H1 (cell line): ENCODE measurements at regions not wholly inside any gene's neighbourhood (a gene's known extent, or its start where the extent isn't known, plus 50 kb on each side); places are given as distances from the start of the nearest gene placed in this dataset.

Source experiments
- CTCF ChIA-PET: fragments of 300-600 bp; sonication (Branson Sonifier 250); formaldehyde crosslinking; loops from one replicate; lab custom pipeline; 2021; ENCODE audit not compliant: partially characterized antibody; lab: Charles Lee
- POLR2A ChIA-PET: fragments of 300-600 bp; sonication (Branson Sonifier 250); formaldehyde crosslinking; loops from one replicate; lab custom pipeline; 2021; ENCODE audit warnings: inconsistent platforms; ENCODE audit not compliant: partially characterized antibody; lab: Charles Lee
- DNase-seq, 2 experiments: peaks; one replicate each; pipeline versions ENCODE4 v3.0.0 to v3.0.0-alpha.2; 2010 to 2022; ENCODE audit warnings: low spot score in 2 of 2, low read depth in 1 of 2, mixed read lengths in 1 of 2
- FAIRE-seq: peaks from 2 replicates; lab custom pipeline; 2011; peaks lifted over from hg19 to GRCh38; lab: Jason Lieb, UNC
- H2AFZ ChIP-seq: 2 replicates; pipeline ENCODE4 v1.8.1; 2012; ENCODE audit warnings: low read length, inconsistent platforms
- H2AK5ac ChIP-seq: 2 replicates; pipeline ENCODE4 v1.6.1; 2013; ENCODE audit warnings: low read depth, low read length
- H2BK120ac ChIP-seq: replicated peaks from 2 replicates; pipeline ENCODE3; 2013; ENCODE audit warnings: low read depth, low read length, inconsistent platforms
- H2BK12ac ChIP-seq: 2 replicates; pipeline ENCODE4 v1.6.1; 2013; ENCODE audit warnings: low read depth, low read length
- H2BK15ac ChIP-seq: 2 replicates; pipeline ENCODE4 v1.6.1; 2013; ENCODE audit warnings: low read length
- H2BK20ac ChIP-seq: 2 replicates; pipeline ENCODE4 v1.6.1; 2013; ENCODE audit warnings: low read length
- H2BK5ac ChIP-seq: 2 replicates; pipeline ENCODE4 v1.6.1; 2013; ENCODE audit warnings: low read depth, low read length
- H3K14ac ChIP-seq: 2 replicates; pipeline ENCODE4 v1.6.1; 2013; ENCODE audit warnings: inconsistent platforms; ENCODE audit not compliant: insufficient read length
- H3K18ac ChIP-seq: 2 replicates; pipeline ENCODE4 v1.6.1; 2013; ENCODE audit warnings: low read length; ENCODE audit errors: extremely low read depth
- H3K23ac ChIP-seq: 2 replicates; pipeline ENCODE4 v1.6.1; 2013; ENCODE audit warnings: inconsistent platforms; ENCODE audit not compliant: insufficient read length
- H3K23me2 ChIP-seq: 2 replicates; pipeline ENCODE4 v1.6.1; 2013; ENCODE audit warnings: low read depth, low read length
- H3K27ac ChIP-seq: 2 replicates; pipeline ENCODE4 v1.6.1; 2011; ENCODE audit warnings: low read depth, low read length, inconsistent platforms
- H3K27me3 ChIP-seq, 4 experiments: replicated peaks in 1 of 4; 1 replicate in 1 of 4; 2 replicates in 3 of 4; pipeline versions ENCODE4 v1.6.1 to v1.8.1; 2011 to 2013; ENCODE audit warnings: low read length in 3 of 4, mild to moderate bottlenecking in 3 of 4, inconsistent platforms in 2 of 4, mixed read lengths in 2 of 4, moderate library complexity in 1 of 4; ENCODE audit not compliant: control insufficient read depth in 3 of 4, insufficient read depth in 3 of 4; ENCODE audit errors: extremely low read depth in 1 of 4
- H3K36me3 ChIP-seq, 4 experiments: 2 replicates each; pipeline versions ENCODE4 v1.6.1 to v1.8.1; 2011 to 2013; ENCODE audit warnings: mild to moderate bottlenecking in 4 of 4, low read length in 3 of 4, moderate library complexity in 2 of 4, control low read depth in 1 of 4, inconsistent platforms in 1 of 4; ENCODE audit not compliant: insufficient read depth in 4 of 4, control insufficient read depth in 2 of 4
- H3K4ac ChIP-seq: replicated peaks from 2 replicates; pipeline ENCODE3; 2013; ENCODE audit warnings: low read length, low read depth, mixed read lengths, inconsistent platforms; ENCODE audit not compliant: insufficient read length
- H3K4me1 ChIP-seq, 4 experiments: replicated peaks in 1 of 4; 1 replicate in 1 of 4; 2 replicates in 3 of 4; pipeline versions ENCODE4 v1.6.1 to v1.8.1; 2011 to 2013; ENCODE audit warnings: low read length in 3 of 4, inconsistent platforms in 2 of 4, mixed read lengths in 1 of 4; ENCODE audit not compliant: insufficient read depth in 4 of 4, control insufficient read depth in 3 of 4
- H3K4me2 ChIP-seq, 2 experiments: 2 replicates each; pipeline versions ENCODE4 v1.6.1 to v1.8.1; 2011 to 2013; ENCODE audit warnings: low read depth in 2 of 2, low read length in 2 of 2, control low read depth in 1 of 2, inconsistent platforms in 1 of 2, mild to moderate bottlenecking in 1 of 2; ENCODE audit not compliant: insufficient read depth in 1 of 2
- H3K4me3 ChIP-seq, 4 experiments: fragments of 200-600, 300-600 bp in 1 of 4; sonication (generic), shearing (Covaris generic), sonication (Bioruptor Twin) in 1 of 4; 2 replicates each; pipeline versions ENCODE4 v1.5.1 to v1.8.1; 2011 to 2016; ENCODE audit warnings: low read length in 4 of 4, low read depth in 3 of 4, control low read depth in 2 of 4, inconsistent platforms in 2 of 4, mild to moderate bottlenecking in 2 of 4, mixed read lengths in 1 of 4, moderate library complexity in 1 of 4; ENCODE audit not compliant: insufficient read depth in 2 of 4; ENCODE audit errors: extremely low read depth in 1 of 4
- H3K56ac ChIP-seq: replicated peaks from 2 replicates; pipeline ENCODE3; 2013; ENCODE audit warnings: low read depth, mild to moderate bottlenecking, mixed read lengths, low read length, inconsistent platforms; ENCODE audit not compliant: insufficient read length
- H3K79me1 ChIP-seq: 2 replicates; pipeline ENCODE4 v1.6.1; 2013; ENCODE audit warnings: low read depth, low read length, control low read depth
- H3K79me2 ChIP-seq, 2 experiments: 2 replicates each; pipeline versions ENCODE4 v1.6.1 to v1.8.1; 2012 to 2013; ENCODE audit warnings: low read length in 2 of 2, mild to moderate bottlenecking in 2 of 2, inconsistent platforms in 1 of 2; ENCODE audit not compliant: insufficient read depth in 2 of 2, control insufficient read depth in 1 of 2
- H3K9ac ChIP-seq, 4 experiments: replicated peaks in 1 of 4; 1 replicate in 1 of 4; 2 replicates in 3 of 4; pipeline versions ENCODE4 v1.6.1 to v1.8.1; 2011 to 2013; ENCODE audit warnings: low read depth in 3 of 4, low read length in 3 of 4, control low read depth in 2 of 4, mild to moderate bottlenecking in 2 of 4, moderate library complexity in 2 of 4, inconsistent platforms in 1 of 4; ENCODE audit errors: extremely low read depth in 1 of 4
- H3K9me3 ChIP-seq, 2 experiments: 2 replicates each; pipeline versions ENCODE4 v1.6.1 to v1.8.1; 2012 to 2013; ENCODE audit warnings: mild to moderate bottlenecking in 2 of 2, moderate library complexity in 2 of 2, control low read depth in 1 of 2, inconsistent platforms in 1 of 2, low read depth in 1 of 2, low read length in 1 of 2, mixed read lengths in 1 of 2; ENCODE audit not compliant: insufficient read depth in 2 of 2
- H4K20me1 ChIP-seq, 2 experiments: replicated peaks in 1 of 2; 2 replicates each; pipeline versions ENCODE3 to v1.8.1; 2011 to 2013; ENCODE audit warnings: inconsistent platforms in 2 of 2, low read length in 2 of 2, mild to moderate bottlenecking in 1 of 2; ENCODE audit not compliant: insufficient read depth in 2 of 2, control insufficient read depth in 1 of 2
- H4K5ac ChIP-seq: 2 replicates; pipeline ENCODE4 v1.6.1; 2013; ENCODE audit warnings: low read length, low read depth, mixed read lengths, inconsistent platforms; ENCODE audit not compliant: insufficient read length
- H4K8ac ChIP-seq: 2 replicates; pipeline ENCODE4 v1.8.0; 2013; ENCODE audit warnings: mild to moderate bottlenecking, moderate library complexity, low read length, inconsistent platforms; ENCODE audit not compliant: insufficient read depth; ENCODE audit errors: extremely low read depth
- H4K91ac ChIP-seq: replicated peaks from 2 replicates; pipeline ENCODE3; 2013; ENCODE audit warnings: low read length, mixed read lengths, inconsistent platforms; ENCODE audit not compliant: insufficient read length
- ASH2L ChIP-seq: fragments of 200-600, 300-600 bp; sonication (generic); IDR thresholded peaks from one replicate; pipeline ENCODE4 v1.7.1; 2017; ENCODE audit warnings: low read length
- BACH1 ChIP-seq: IDR thresholded peaks from 2 replicates; pipeline ENCODE4 v1.6.1; 2012; ENCODE audit warnings: low read length, improper control_type of control experiment
- CBX8 ChIP-seq: fragments of 300-800, 300-1000 bp; sonication (generic); IDR thresholded peaks from 2 replicates; pipeline ENCODE4 v1.7.1; 2016; ENCODE audit warnings: low read depth, low read length, borderline replicate concordance
- FOSL1 ChIP-seq: IDR thresholded peaks from 2 replicates; pipeline ENCODE4 v1.6.1; 2011; ENCODE audit warnings: mild to moderate bottlenecking, low read depth, low read length, moderate library complexity; ENCODE audit not compliant: insufficient read depth
- KDM4A ChIP-seq: IDR thresholded peaks from one replicate; pipeline ENCODE4 v1.7.1; 2012; ENCODE audit warnings: low read depth, mild to moderate bottlenecking, moderate library complexity, low read length, inconsistent platforms; ENCODE audit not compliant: severe bottlenecking
- MAFK ChIP-seq: IDR thresholded peaks from 2 replicates; pipeline ENCODE4 v1.6.1; 2012; ENCODE audit warnings: low read depth, mild to moderate bottlenecking, improper control_type of control experiment, low read length
- POLR2A ChIP-seq, 2 experiments: IDR thresholded peaks; 1 replicate in 1 of 2; 2 replicates in 1 of 2; pipeline ENCODE4 v1.6.1; 2011; ENCODE audit warnings: low read depth in 2 of 2, low read length in 2 of 2, mild to moderate bottlenecking in 2 of 2; ENCODE audit errors: control extremely low read depth in 1 of 2
- RXRA ChIP-seq: IDR thresholded peaks from 2 replicates; pipeline ENCODE4 v1.6.1; 2011; ENCODE audit warnings: low read depth, mild to moderate bottlenecking, low read length, moderate library complexity; ENCODE audit not compliant: insufficient read depth
- SIRT6 ChIP-seq: IDR thresholded peaks from one replicate; pipeline ENCODE4 v1.7.1; 2012; ENCODE audit warnings: low read length, inconsistent platforms
- WGBS, 2 experiments: shearing (Covaris generic) in 1 of 2; methylation state at CpG; one replicate each; pipeline versions ENCODE4 v1.1.6 to v1.1.7; 2013 to 2015; ENCODE audit warnings: low lambda C conversion rate in 2 of 2, mixed read lengths in 2 of 2, inconsistent platforms in 1 of 2, low coverage in 1 of 2, missing lambda C conversion rate in 1 of 2; ENCODE audit not compliant: insufficient replicate concordance in 2 of 2, insufficient coverage in 1 of 2, insufficient read length in 1 of 2; ENCODE audit errors: extremely low coverage in 1 of 2, missing lambda C conversion rate in 1 of 2; 5-methylcytosine and 5-hydroxymethylcytosine counted together

GRCh38 chr13:107365466-107366215 is 797.7 kb upstream of the ARGLU1 start:
- H4K8ac ChIP-seq = no peak overlapping the region
- no peak overlapping the region for H2AK5ac ChIP-seq
- no peaks in the 10 kb centered on the region; a peak in 1 of 7 replicates for H3K4me1 ChIP-seq
- H2AFZ ChIP-seq = no peak overlapping the region
- WGBS, 2 experiments = 75% methylated on average over 8 of the region's 8 CpGs; no CpG with 5 or more reads in 1 of the 2 experiments
- H3K4ac ChIP-seq = no peak overlapping the region
- H3K79me2 ChIP-seq = no peaks in the 10 kb centered on the region
- no peak overlapping the region for H3K14ac ChIP-seq
- no peaks in the 10 kb centered on the region for H3K9me3 ChIP-seq
- no peak for DNase-seq
- H2BK120ac ChIP-seq = no peak overlapping the region
- H2BK5ac ChIP-seq = no peak overlapping the region
- no peak overlapping the region for H4K5ac ChIP-seq
- ChIA-PET CTCF (no interaction called here), POLR2A (no interaction called here)
- no peak overlapping the region for H2BK12ac ChIP-seq
- H3K9ac ChIP-seq = no peak overlapping the region
- no peak overlapping the region for H3K56ac ChIP-seq
- no peaks in the 10 kb centered on the region for H3K23me2 ChIP-seq
- no peak for FAIRE-seq
- no peak overlapping the region for H2BK15ac ChIP-seq
- H3K27me3 ChIP-seq = no peaks in the 10 kb centered on the region
- no peak overlapping the region for H3K4me2 ChIP-seq
- H4K20me1 ChIP-seq = no peaks in the 10 kb centered on the region
- H3K23ac ChIP-seq = no peak overlapping the region
- no peak overlapping the region for H3K18ac ChIP-seq
- no peak overlapping the region for H2BK20ac ChIP-seq
- H3K36me3 ChIP-seq = no peaks in the 10 kb centered on the region
- no peak overlapping the region for H3K4me3 ChIP-seq
- no peak overlapping the region for H3K27ac ChIP-seq
- TF ChIP-seq RXRA (no peak), ASH2L (no peak), FOSL1 (no peak), POLR2A (IDR thresholded peaks at IDR 0.05; ENCODE audit: control extremely low read depth in 1 of 2, low read depth in 2 of 2, low read length in 2 of 2) (no peak), SIRT6 (no peak), MAFK (no peak), BACH1 (no peak), CBX8 (no peak), KDM4A (no peak)
- H3K79me1 ChIP-seq = no peaks in the 10 kb centered on the region
- H4K91ac ChIP-seq = no peak overlapping the region
